NCI-H2107 treated with DMSO at 0.1 percent for 48 hours (cell line): ENCODE measurements at regions not wholly inside any gene's neighbourhood (a gene's known extent, or its start where the extent isn't known, plus 50 kb on each side); places are given as distances from the start of the nearest gene placed in this dataset.

Source experiments
- DNase-seq: peaks from one replicate; lab custom pipeline; 2025; ENCODE audit not compliant: unreplicated experiment; lab: John Stamatoyannopoulos, UW

DNA sequence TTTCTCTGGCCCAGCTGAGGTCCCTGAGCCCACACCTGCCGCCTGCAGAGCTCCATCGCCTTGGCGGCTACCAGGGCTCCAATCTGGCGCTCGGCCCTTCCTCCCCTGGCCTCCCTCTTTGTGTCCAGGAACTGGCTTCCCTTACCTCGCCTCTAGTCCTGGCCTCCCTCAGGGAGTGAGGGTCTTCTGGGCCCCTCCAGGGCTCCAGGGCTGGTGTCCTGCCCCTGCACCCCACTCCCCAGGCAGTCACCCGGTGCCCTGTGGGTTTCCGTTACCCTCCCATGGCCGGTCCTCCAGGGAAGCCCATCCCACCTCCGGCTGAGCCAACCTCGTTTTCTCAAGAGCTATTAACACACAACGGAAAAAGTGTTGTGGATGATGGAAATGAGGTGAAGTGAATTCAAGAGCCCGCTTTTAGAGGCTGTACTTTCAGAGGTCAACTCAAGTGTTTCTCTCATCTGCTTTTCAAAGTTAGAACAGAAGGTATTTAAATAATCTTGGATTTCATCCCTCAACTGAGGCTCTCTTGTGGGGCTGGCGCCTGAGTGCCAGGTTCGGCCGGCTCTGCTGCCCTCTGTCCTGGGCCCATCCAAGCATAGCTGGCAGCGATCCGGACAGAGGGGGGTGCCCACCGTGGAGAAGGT lies 131.9 kb downstream of the ASB1 start:
- no peak for DNase-seq

DNA sequence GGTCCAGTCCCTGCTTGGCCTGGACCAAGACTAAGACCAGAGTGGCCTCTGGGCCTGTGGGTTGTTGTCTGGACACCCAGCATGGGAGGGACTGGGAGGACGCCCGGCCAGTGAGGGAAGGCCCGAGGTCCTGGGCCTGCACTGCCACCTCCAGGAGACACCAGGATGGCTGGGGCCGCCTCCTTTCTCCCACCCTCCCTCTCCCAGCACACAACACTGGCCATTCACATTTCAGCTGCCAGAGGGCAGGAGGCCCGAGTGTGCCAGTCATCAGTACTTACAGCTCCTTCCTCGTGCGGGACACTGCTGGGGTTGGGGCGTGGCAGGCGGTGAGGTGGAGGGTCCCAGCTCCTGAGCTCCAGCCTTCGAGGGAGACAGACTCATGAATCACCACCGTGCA lies 133.5 kb downstream of the ASB1 start:
- no peak for DNase-seq

DNA sequence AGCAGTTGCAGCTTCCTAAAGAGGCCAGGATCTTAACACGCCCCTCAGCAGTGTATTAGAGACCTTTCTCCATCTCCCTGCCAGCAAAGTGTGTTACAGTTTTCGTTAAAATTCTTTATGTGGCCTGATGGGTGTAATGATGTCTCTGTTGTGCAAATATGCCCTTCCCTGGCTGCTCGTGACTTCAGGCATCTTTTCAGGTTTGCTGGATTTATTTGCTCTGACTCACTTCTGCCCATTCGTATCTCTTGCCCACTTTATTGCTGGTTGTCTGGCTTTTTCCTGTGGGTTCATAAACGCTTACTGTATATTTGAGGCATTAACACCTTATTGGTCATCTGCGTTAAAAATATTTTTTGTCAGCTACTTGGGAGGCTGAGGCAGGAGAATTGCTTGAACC lies 134.5 kb downstream of the ASB1 start:
- no peak for DNase-seq

DNA sequence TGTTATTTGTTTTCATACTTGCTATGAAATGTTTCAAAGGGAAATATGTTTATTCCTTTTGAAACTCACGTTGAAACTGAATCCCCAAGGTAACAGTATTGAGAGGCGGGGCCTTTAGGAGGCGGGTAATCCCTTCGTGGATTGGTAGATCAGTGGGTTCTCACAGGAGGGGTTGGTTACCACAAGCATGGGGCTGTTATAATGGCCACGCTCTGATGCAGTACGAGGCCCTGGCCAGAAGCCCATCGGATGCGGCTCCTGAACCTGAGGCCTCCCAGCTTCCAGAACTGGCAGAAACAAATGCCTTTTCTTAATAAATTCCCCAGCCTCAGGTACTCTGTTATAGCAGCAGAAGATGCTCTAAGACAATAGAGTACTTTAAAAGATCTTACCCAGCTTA lies 135.7 kb downstream of the ASB1 start:
- DNase-seq, result no peak

DNA sequence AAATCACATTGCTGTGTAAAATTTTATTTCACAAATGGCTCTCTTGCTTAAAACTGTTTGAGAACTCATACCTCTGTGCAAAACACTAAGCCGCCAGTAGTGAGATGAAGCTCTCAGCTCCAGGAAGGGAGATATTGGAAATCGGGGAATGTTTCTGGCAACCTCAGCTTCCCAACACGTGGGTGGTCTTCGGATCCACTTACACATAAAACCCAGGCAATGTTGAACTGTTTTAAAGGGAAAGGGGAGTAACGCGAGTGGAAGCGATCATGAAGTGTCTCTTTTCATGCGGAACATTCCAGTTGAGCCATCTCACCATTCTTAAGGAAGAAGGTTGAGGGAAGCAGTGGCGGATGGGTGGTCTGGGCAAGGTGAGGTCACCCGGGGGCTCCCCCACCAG lies 136.8 kb downstream of the ASB1 start:
- DNase-seq, result no peak

DNA sequence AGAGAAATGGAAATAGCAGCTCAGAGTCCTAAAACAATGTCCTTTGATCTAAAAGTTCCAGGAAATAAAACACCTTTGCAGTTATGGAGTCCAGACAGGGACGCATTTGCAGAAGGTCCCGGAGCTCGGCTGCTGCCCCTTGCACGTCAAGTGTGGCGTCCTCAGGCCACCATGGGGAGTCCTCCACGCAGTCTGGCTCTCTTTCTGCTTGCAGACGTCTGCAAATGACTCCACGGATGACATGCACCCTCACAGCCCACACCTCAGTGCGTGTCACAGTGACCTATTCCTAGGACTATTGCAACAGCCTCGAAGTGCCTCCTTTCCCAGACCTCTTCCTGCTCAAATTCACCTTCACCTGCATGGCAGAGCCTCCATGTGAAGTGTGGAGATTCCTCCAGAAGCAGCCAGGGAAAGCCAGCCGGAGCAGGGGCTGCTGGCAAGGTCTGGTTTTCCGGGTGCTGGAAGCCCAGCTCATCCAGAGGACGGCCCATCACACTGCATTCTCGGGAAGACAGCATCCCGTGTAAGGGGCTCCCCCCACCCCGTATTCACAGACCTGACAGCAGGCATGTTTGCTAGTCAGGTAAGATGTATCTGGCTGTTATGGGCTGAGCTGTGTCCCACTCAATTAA lies 137.7 kb downstream of the ASB1 start:
- DNase-seq, result no peak

DNA sequence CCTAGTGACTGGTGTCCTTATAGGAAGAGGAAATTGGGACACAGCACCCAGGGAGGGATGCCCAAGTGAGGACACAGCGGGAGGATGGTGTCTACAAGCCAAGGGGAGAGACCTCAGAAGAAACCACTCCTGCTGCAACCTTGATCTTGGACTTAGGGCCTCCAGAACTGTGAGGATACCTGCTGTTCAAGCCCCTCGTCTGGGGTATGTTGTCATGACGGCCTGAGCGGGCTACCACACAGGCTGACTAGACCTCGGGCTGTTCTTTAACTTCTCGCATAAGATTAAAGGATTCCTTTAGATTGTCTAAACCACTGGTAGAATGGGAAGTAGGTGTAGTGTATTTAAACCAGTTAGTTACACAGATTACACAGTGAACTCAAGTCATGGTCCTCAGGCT lies 138.3 kb downstream of the ASB1 start:
- DNase-seq, result no peak

DNA sequence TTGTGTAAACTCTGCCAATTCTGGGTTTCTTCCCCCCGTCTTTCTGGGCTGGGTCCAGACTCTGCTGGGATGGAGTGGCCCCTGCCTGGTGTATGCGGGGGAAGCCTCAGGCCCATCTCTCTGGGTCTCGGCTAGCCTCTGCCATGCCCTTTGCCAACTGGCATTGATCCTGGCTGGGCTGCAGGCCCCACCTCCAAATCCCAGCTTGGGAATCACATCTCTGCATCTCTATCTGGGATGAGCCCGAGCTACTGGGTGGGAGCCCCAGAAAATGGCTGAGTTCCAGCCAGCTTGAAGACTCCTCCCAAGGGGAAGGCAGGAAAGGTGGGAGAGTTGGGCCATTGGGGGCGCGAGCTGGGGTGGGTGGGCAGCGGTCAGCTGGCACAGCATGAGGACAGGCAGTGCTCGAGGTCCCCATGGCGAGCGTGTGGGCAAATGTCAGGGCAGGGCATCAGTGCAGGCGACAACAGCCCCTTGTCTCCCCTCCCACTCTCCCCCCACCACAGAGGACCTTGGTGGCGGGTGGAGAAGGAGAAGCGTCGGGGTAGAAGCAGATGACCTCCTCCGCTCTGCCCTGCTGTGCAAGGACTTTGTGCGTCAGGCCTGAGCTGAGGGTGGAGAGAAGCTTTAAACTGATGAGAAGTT lies 139.4 kb downstream of the ASB1 start:
- no peak for DNase-seq

DNA sequence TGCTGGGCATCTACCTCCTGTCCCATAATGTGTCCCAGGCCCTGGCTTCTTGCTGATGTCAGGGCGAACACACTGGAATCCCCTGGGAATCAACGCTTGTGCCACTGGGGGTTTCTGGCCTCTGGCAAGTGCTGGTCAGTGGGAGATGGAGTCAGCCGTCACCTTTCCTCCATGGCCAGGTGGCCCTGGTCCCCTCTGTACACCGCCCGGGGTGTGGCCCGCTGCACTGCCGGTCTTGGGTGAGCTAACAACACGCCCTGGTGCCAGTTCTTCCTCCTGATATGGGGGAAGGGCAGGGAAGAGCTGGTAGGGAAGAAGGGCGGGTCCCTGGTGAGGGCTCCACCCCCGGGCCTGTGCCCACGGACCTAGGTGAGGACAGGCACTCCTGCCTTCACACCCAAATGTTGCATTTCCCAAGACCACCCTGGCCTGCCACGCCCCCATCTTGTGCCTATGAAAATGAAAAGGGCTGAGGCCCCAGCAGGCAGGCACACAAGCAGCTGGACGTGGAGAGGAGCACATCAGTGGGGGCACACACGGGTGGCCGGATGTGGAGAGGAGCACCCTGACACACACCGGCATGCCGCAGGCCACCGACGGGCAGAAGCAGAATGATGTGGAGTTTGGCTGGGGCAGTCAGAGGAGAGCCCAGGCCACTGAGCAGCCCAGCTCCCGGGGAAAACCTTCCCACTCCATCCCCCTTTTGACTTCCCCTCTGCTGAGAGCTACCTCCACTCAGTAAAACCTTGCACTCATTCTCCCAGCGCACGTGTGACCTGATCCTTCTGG lies 140.5 kb downstream of the ASB1 start:
- DNase-seq, result no peak

DNA sequence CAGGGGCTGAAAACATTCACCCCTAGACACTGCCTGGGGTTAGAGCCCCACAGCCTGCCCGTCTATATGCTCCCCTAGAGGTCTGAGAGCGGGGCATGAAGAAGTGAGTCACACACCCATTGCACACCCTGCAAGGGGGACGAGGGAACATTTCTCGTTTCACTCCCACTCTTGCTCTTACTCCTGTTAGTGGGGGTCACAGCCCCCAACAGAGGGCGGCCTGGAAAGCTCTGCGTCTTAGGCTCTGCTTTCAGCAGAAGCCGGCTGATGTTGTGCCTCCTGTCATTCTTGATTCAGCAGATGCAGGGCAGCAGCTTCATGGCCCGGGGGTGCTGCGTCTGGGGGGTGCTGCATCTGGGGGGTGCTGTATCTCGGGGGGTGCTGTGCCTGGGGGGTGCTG lies 141.3 kb downstream of the ASB1 start:
- DNase-seq, result no peak

DNA sequence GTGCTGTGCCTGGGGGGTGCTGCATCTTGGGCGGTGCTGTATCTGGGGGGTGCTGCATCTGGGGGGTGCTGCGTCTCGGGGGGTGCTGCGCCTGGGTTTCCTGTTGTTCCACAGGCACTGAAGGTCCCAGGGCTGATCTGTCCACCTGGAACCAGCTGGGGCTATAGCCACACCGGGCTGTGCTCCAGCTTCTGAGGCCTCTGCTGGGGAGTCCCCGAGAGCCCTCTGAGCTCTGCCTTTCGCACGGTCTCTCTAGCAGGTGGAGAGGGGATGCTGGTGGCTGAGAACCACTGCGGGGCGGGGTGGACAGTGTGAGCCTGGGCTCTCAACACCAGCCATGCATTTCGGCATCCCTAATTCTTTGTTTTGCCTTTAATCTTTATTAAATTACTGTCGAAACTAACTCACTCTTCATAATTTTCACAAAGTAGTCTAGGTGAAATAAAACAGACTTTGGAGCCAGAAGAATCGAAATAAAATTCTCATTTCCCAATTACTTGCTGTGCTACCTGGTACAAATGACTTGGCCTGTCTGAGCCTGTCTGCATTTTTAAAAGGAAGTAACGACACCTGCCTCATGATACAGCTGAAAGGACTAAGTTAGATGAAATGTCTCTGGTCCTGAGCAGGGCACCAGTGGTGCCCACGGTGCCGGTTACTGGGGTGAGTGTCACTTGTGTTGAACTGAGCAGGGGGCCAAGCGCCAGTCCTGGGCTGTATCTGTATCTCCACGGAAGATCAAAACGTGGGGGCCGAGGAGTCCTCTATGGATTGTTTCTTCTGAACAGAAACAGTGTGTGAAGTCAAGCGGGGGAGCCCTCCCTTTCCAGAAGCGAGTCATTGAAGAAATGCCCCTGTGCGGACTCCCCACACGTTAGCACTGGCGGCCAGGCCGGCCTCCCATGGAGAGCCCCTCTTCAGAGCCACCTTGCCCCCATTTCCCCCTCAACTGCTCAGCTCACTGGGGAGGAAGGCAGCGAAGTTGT lies 142.0 kb downstream of the ASB1 start:
- no peak for DNase-seq

DNA sequence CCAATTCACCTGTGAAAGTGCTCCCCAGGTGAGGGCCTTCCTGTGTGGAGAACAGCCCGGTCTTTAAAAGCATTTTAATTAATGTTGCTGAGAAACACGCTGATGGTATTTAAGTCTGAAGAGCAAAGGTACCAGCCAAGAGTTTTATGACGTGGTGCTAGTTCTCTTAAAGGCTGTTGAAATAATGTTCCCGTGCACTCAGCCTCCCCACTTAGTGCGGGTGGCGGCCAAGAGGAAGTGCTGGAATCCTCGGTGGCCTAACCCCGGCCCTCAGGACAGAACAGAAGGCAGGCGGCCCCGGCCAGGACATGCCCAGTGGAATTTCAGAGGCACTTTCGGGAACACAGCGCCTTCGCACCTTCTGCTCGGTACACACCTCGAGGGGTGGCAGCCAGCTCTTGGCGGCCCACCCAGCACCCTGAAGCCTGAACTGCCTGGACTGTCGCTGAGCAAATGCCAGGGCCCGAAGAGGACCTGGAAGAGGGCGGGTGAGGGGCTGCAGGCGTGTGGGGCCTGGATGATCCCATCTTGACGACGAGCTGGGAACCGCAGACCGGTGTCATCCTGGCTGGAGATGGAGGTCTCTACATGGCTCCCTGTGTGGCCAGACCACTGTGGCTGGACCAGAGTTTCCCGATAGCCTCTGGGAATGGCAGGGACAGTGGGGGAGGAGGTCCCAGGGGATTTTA lies 142.9 kb downstream of the ASB1 start:
- DNase-seq, result no peak

DNA sequence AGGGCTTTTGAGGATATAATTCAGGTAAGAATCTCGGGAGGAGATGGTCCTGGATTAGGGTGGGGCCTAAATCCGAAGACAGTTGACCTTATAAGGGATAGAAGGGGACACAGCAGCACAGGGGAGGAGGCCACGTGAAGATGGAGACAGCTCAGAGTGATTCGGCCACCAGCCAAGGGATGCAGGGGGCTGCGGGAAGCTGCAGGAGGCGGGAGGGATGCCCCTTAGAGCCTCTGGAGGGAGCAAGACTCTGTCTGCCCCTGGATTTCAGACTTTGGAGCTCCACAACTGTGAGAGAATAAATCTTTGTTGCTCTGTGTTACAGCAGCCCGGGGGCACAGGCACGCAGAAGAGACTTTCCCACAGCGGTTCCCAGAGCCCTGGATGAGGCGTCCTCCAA lies 143.7 kb downstream of the ASB1 start:
- no peak for DNase-seq

DNA sequence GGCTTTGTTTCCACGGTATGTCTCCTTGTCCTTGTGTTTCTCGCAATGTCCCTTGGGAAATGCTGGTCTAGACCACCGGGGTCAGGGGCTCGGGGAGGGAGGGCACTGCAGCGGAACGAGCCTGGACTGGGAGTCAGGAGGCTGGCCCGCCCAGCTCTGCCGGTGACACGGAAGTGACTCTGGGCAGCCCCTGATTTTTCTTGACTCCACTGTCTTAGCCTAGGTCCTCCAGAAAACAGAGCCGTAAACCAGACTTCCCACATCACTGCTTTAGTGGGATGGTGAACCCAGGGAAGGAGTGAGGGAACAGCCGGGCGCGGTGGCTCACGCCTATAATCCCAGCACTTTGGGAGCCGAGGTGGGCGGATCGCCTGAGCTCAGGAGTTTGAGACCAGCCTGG lies 144.2 kb downstream of the ASB1 start:
- no peak for DNase-seq

DNA sequence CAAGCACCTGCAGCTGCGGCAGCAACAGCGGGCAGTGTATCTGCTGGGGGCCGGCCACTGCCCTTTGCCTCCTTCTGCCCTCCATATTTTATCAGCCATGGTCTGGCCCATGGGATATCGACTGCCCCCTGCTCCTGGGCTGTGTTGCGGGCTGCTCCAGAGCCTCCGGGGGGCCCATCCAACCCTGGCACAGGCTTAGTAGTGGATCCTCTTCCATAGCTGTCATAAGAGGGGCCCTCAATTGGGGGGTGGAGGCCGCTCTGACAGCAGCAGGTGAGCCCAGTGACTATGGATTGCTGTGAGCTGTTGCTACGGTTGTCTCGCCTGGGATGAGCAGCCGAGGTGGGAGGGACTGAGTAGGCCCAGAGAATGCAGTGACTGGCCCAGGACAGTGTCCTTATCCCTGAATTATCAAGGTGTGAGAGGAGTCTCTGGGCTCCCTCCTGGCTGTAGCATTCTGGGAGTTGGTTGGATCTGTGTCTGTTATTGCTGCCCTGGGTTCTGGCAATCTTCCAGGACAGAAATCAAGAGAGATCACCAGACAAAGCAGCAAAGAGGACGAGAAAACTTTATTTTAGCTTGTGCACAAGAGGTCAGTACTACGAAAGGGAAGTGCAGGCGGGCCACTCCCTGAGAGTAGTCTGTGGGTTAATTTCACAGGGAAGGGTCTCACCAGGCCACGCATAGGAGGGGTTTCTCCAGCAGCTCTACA lies 145.1 kb downstream of the ASB1 start:
- DNase-seq, result no peak

DNA sequence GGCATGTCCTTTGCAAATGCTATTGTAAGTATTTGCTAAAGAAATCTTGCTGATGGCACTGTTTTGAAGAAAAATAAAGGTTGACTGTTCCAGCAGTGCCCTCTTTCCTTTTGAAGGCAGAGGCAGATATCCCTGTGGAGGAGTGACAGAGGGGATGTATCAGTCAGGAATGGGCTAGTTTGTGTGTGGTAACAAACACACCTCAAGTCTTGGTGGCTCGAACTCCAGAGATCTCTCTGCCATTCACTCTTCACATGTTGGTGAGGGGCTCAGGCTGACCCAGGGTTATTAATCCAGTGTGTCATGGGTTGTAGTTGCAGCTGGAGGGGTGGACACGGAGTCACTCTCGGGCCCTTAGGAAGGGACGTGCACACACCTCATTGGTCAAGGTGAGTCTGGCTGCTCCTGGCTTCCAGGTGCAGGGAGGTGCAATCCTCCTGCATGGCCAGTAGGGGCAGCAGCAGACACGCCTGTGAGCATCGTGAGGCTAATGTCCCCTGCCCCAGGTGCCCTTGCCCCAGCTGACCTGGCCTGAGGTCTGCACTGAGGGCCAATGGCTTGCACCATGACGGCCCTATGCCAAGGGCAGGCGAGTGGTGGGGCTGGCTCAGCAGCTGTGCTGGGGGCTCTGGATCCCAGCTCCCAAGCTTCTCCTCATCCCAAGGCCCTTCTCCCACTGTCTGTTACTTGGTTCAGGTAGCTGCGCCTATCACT lies 146.5 kb downstream of the ASB1 start:
- DNase-seq, result no peak

DNA sequence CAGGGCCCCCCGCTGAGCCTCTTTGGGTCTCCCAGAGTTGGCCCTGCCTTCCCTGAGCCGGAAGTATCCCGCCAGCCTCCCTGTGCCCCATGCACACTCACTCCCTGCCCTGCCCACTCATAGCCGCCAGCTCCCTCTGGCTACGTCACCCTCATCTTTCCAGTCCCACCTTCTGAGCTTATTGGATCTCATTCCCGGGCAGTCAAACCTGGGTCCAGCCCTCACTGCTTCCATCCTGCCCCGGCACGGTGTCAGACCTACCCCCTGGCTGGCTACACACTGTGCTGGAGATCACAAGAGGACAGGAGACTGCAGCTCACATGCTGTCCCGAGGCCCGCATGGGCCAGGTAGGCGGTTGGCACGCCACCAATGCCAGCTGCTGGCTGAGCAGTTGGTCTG lies 147.2 kb downstream of the ASB1 start:
- no peak for DNase-seq

DNA sequence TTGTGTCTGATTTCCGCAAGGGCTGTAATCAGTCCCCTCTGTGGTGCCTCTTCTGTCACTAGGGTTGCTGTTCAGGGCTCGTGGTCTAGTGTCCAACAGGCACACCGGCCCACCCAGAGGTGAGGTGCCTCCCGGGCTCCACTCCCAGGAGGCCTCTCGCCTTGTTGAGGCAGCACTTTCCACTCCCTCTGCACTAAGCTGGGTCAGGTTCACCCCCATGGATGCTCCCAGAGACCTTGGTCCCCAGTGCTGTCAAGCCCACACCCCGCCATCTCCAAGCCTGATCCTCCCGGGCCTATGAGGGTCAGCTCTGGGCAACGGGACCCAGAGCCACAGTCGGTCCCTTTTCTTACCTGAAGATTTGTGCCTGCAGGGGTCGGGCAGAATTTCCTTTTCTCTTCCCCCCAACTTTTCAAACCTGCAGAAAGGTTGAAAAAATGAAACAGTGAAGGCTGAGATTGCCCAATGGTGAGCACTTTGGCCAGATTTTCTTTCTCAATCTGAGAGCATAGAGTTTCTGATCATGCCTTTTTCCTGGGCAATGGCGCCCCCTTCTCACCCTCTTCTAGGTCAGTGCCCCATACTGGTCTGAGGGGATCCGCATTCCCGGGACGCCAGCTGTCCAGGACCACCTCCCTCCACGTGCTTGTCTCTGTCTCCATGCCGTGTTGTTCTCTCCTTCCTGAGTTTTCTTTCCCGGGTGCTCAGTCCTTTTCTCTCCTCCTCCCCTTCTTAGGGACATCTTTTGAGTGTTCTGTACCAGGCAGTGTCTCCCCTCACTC lies 148.0 kb downstream of the ASB1 start:
- DNase-seq, result no peak
